CD4-positive, alpha-beta T cell (primary cell): ENCODE measurements at regions not wholly inside any gene's neighbourhood (a gene's known extent, or its start where the extent isn't known, plus 50 kb on each side); places are given as distances from the start of the nearest gene placed in this dataset.

Experiments
- ATAC-seq: fragments of 200-7000 bp; cut with Tn5 transposase; one replicate; pipeline ENCODE4 v1.10.0; 2022; ENCODE audit warnings: mild to moderate bottlenecking; ENCODE audit not compliant: poor library complexity
- CTCF ChIA-PET: fragments of 350-600 bp; sonication (Branson Sonifier 250); formaldehyde crosslinking; loops from one replicate; lab custom pipeline; 2021; ENCODE audit warnings: antibody characterized with exemption, inconsistent platforms; lab: Charles Lee
- POLR2A ChIA-PET: fragments of 350-600 bp; sonication (Branson Sonifier 250); formaldehyde crosslinking; loops from one replicate; lab custom pipeline; 2021; ENCODE audit warnings: antibody characterized with exemption, inconsistent platforms; lab: Charles Lee
- DNase-seq, 14 experiments: peaks; one replicate each; pipeline ENCODE4 v3.0.0-alpha.2; 2013 to 2020; ENCODE audit warnings: mixed read lengths in 2 of 14
- H3K27ac ChIP-seq, 2 donors: one replicate each; pipeline versions ENCODE4 v1.5.1 to v1.7.0; 2013; ENCODE audit warnings: low read length in 2 of 2, low read depth in 1 of 2, mild to moderate bottlenecking in 1 of 2
- H3K27me3 ChIP-seq, 2 experiments: 1 replicate in 1 of 2; 2 replicates in 1 of 2; pipeline versions ENCODE4 v1.6.1 to v1.7.0; 2013; ENCODE audit warnings: low read length in 2 of 2, control low read depth in 1 of 2, mild to moderate bottlenecking in 1 of 2, moderate library complexity in 1 of 2; ENCODE audit not compliant: insufficient read depth in 2 of 2, control insufficient read depth in 1 of 2
- H3K36me3 ChIP-seq: one replicate; pipeline ENCODE4 v1.6.1; 2013; ENCODE audit warnings: low read length, control low read depth; ENCODE audit not compliant: insufficient read depth
- H3K4me1 ChIP-seq: one replicate; pipeline ENCODE4 v1.6.1; 2013; ENCODE audit warnings: low read length, control low read depth; ENCODE audit not compliant: insufficient read depth
- H3K4me3 ChIP-seq: one replicate; pipeline ENCODE4 v1.5.1; 2013; ENCODE audit warnings: mild to moderate bottlenecking, low read length, moderate library complexity
- H3K9me3 ChIP-seq, 2 experiments: 1 replicate in 1 of 2; 2 replicates in 1 of 2; pipeline versions ENCODE4 v1.6.1 to v1.7.0; 2013; ENCODE audit warnings: low read length in 2 of 2, mild to moderate bottlenecking in 2 of 2, control low read depth in 1 of 2, moderate library complexity in 1 of 2; ENCODE audit not compliant: control insufficient read depth in 1 of 2, insufficient read depth in 1 of 2
- H3K27ac Mint-ChIP-seq: one replicate; pipeline ENCODE4 v1.8.0; 2020; ENCODE audit warnings: mixed read lengths
- H3K27me3 Mint-ChIP-seq: one replicate; pipeline ENCODE4 v1.8.0; 2021; ENCODE audit warnings: mixed read lengths
- H3K36me3 Mint-ChIP-seq: one replicate; pipeline ENCODE4 v1.8.0; 2021; ENCODE audit warnings: low read depth, mixed read lengths
- H3K4me1 Mint-ChIP-seq: one replicate; pipeline ENCODE4 v1.8.0; 2021; ENCODE audit warnings: low read depth, mixed read lengths
- H3K4me3 Mint-ChIP-seq: one replicate; pipeline ENCODE4 v1.8.0; 2020; ENCODE audit warnings: mild to moderate bottlenecking, mixed read lengths
- H3K9me3 Mint-ChIP-seq: one replicate; pipeline ENCODE4 v1.8.0; 2020; ENCODE audit warnings: mixed read lengths
- CTCF ChIP-seq: fragments of 200-600 bp; IDR thresholded peaks from one replicate; pipeline ENCODE4 v1.8.0; 2022; ENCODE audit warnings: antibody characterized with exemption, mild to moderate bottlenecking
- intact Hi-C, 2 experiments: fragments of 100-400 bp; cut with DNase I in 1 of 2; cut with micrococcal nuclease in 1 of 2; formaldehyde crosslinking; loops; one replicate each; pipeline versions ENCODE4 v1.15.1 to v1.9.0; 2023 to 2025; cut with DNase I, micrococcal nuclease

DNA sequence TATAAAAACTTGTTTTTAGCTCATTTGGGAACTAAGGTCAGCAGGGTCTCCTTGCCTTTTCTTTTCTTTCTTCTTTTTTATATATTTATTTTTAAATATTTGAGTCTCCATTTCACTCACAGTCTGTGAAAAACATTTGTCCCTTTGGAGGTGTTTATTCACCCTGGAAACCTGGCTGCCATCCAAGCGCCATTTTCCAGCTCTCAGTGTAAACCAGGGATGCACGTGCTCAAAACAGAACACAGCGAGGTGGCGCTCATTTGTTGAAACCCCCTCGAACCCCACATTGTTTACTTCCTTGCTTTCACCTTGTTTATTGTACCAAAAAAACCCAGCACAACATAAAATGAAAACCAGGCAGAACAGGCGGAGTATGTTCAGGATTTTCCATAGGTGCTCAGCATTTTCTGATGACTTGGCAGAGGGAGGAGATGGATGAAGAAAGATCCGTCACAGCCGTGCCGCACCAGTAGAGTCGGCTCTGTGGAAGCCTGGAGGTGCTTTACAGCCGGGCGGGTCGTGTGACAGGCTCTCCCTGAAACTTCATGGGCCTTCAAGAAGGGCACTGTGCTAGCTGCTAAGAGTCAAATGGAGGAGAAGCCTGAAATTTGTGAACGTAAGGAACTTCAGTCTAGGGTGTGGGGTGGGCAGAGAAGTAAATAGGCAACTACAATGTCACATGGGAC lies 284.4 kb downstream of the FOXL1 start:
- Histone ChIP-seq H3K4me3 (no peak overlapping the region), H3K4me1 (no peaks in the 10 kb centered on the region), H3K27ac (no peak overlapping the region), H3K9me3 (peaks cover 0 to 22% of the 10 kb centered on the region in 2 experiments), H3K27me3 (no peaks in the 10 kb centered on the region), H3K36me3 (no peaks in the 10 kb centered on the region)
- DNase-seq (no peak), ATAC-seq (no peak)
- H3K27me3 Mint-ChIP-seq = peaks cover 10% of the 10 kb centered on the region
- POLR2A ChIA-PET = no interaction called here
- CTCF ChIA-PET = interaction anchor here (0.7 kb wide), 1 partner anchor 12 kb away, joined by 3 read pairs; no protein-coding TSS in a partner anchor
- H3K36me3 Mint-ChIP-seq = no peaks in the 10 kb centered on the region
- intact Hi-C loops = no loop called here
- no peak overlapping the region for H3K27ac Mint-ChIP-seq
- no peak for TF ChIP-seq CTCF
- H3K4me3 Mint-ChIP-seq = no peak overlapping the region
- no peaks in the 10 kb centered on the region for H3K4me1 Mint-ChIP-seq
- no peaks in the 10 kb centered on the region for H3K9me3 Mint-ChIP-seq

GRCh38 chr16:86863609-86864008 lies 285.3 kb downstream of the FOXL1 start:
- no peak overlapping the region for H3K4me3 Mint-ChIP-seq
- ATAC-seq (no peak), DNase-seq (no peak)
- no peak overlapping the region for H3K27ac ChIP-seq
- TF ChIP-seq CTCF = no peak
- no peak overlapping the region for H3K4me3 ChIP-seq
- no peaks in the 10 kb centered on the region for H3K36me3 ChIP-seq
- no peaks in the 10 kb centered on the region for H3K36me3 Mint-ChIP-seq
- no peaks in the 10 kb centered on the region for H3K4me1 ChIP-seq
- no peaks in the 10 kb centered on the region for H3K4me1 Mint-ChIP-seq
- ChIA-PET POLR2A (no interaction called here), CTCF (no interaction called here)
- H3K27me3 ChIP-seq = no peaks in the 10 kb centered on the region
- intact Hi-C loops = no loop called here
- peaks cover 14% of the 10 kb centered on the region for H3K27me3 Mint-ChIP-seq
- no peak overlapping the region for H3K27ac Mint-ChIP-seq
- peaks cover 0 to 27% of the 10 kb centered on the region in 2 experiments for H3K9me3 ChIP-seq
- H3K9me3 Mint-ChIP-seq = no peaks in the 10 kb centered on the region

- H3K27ac ChIP-seq = no peak overlapping the region
- Mint-ChIP-seq H3K9me3 (no peaks in the 10 kb centered on the region), H3K4me3 (no peak overlapping the region), H3K4me1 (no peaks in the 10 kb centered on the region), H3K36me3 (no peaks in the 10 kb centered on the region), H3K27ac (no peak overlapping the region), H3K27me3 (peaks cover 15% of the 10 kb centered on the region)
- H3K36me3 ChIP-seq = no peaks in the 10 kb centered on the region
- CTCF ChIA-PET = no interaction called here
- POLR2A ChIA-PET = no interaction called here
- H3K9me3 ChIP-seq = peaks cover 0 to 32% of the 10 kb centered on the region in 2 experiments
- H3K4me1 ChIP-seq = no peaks in the 10 kb centered on the region
- H3K4me3 ChIP-seq = no peak overlapping the region
- no peak for DNase-seq
- intact Hi-C loops = no loop called here
- TF ChIP-seq CTCF = no peak
- ATAC-seq = no peak
- no peaks in the 10 kb centered on the region for H3K27me3 ChIP-seq
Measured at GRCh38 chr16:86864586-86864985, 286.2 kb downstream of the FOXL1 start.
